Neural cell (in vitro differentiated cells): ENCODE measurements at regions not wholly inside any gene's neighbourhood (a gene's known extent, or its start where the extent isn't known, plus 50 kb on each side); places are given as distances from the start of the nearest gene placed in this dataset.

ENCODE experiments used
- H2AFZ ChIP-seq: fragments of 200-600, 300-800 bp; sonication (generic), shearing (Covaris generic); 2 replicates; pipeline ENCODE4 v1.6.0; 2014; ENCODE audit warnings: low read depth, mild to moderate bottlenecking, antibody characterized with exemption, low read length, moderate library complexity
- H3F3A ChIP-seq: fragments of 200-600 bp; shearing (Covaris generic); 2 replicates; pipeline ENCODE4 v1.6.1; 2016; ENCODE audit warnings: mild to moderate bottlenecking, moderate library complexity, mixed read lengths, antibody characterized with exemption, low read length; ENCODE audit not compliant: insufficient read depth, poor library complexity, severe bottlenecking
- H3K27ac ChIP-seq: fragments of 200-600, 300-800 bp; sonication (generic), shearing (Covaris generic); 2 replicates; pipeline ENCODE4 v1.5.1; 2014; ENCODE audit warnings: mild to moderate bottlenecking, low read length, moderate library complexity
- H3K27me3 ChIP-seq: fragments of 300-800, 200-600 bp; sonication (generic), shearing (Covaris generic); 2 replicates; pipeline ENCODE4 v1.6.0; 2014; ENCODE audit warnings: mild to moderate bottlenecking, low read depth, low read length, moderate library complexity; ENCODE audit not compliant: insufficient read depth
- H3K36me3 ChIP-seq: fragments of 300-800, 200-600 bp; sonication (generic), shearing (Covaris generic); 2 replicates; pipeline ENCODE4 v1.5.1; 2014; ENCODE audit warnings: mild to moderate bottlenecking, antibody characterized with exemption, low read length, moderate library complexity; ENCODE audit not compliant: insufficient read depth
- H3K4me2 ChIP-seq: fragments of 300-800, 200-600 bp; sonication (generic), shearing (Covaris generic); 2 replicates; pipeline ENCODE4 v1.6.0; 2014; ENCODE audit warnings: mild to moderate bottlenecking, low read length
- H3K4me3 ChIP-seq: fragments of 300-800, 200-600 bp; sonication (generic), shearing (Covaris generic); 2 replicates; pipeline ENCODE4 v1.5.1; 2014; ENCODE audit warnings: mild to moderate bottlenecking, low read length, moderate library complexity
- H3K79me2 ChIP-seq: fragments of 200-600 bp; shearing (Covaris generic); replicated peaks from 2 replicates; pipeline ENCODE4 v1.6.0; 2014; ENCODE audit warnings: mild to moderate bottlenecking, low read length, moderate library complexity; ENCODE audit not compliant: insufficient read depth
- H3K9ac ChIP-seq: fragments of 300-800, 200-600 bp; sonication (generic), shearing (Covaris generic); 2 replicates; pipeline ENCODE4 v1.6.1; 2016; ENCODE audit warnings: mild to moderate bottlenecking, low read length, mixed read lengths
- H3K9me2 ChIP-seq: fragments of 200-600 bp; shearing (Covaris generic); 2 replicates; pipeline ENCODE4 v1.6.1; 2016; ENCODE audit warnings: mild to moderate bottlenecking, low read length, mixed read lengths; ENCODE audit not compliant: insufficient read depth
- H3K9me3 ChIP-seq: fragments of 200-600, 300-800 bp; sonication (generic), shearing (Covaris generic); 2 replicates; pipeline ENCODE4 v1.6.1; 2016; ENCODE audit warnings: mild to moderate bottlenecking, mixed run types, low read length, moderate library complexity, mixed read lengths
- H4K20me1 ChIP-seq: fragments of 200-600 bp; shearing (Covaris generic); 2 replicates; pipeline ENCODE4 v1.6.1; 2016; ENCODE audit warnings: mild to moderate bottlenecking, mixed run types; ENCODE audit not compliant: insufficient read depth
- EP300 ChIP-seq: fragments of 450-650 bp; conservative IDR thresholded peaks from 2 replicates; pipeline ENCODE4 v1.6.1; 2014; ENCODE audit warnings: antibody characterized with exemption, mild to moderate bottlenecking, moderate library complexity; ENCODE audit not compliant: poor library complexity, severe bottlenecking
- EZH2 ChIP-seq: fragments of 200-600, 300-800 bp; shearing (Covaris generic), sonication (generic); IDR thresholded peaks from 2 replicates; pipeline ENCODE4 v1.6.1; 2014; ENCODE audit warnings: antibody characterized with exemption, low read length, borderline replicate concordance, mild to moderate bottlenecking; ENCODE audit not compliant: insufficient read depth, poor library complexity, severe bottlenecking
- MXI1 ChIP-seq: fragments of 450-650 bp; conservative IDR thresholded peaks from 2 replicates; pipeline ENCODE4 v1.6.1; 2014; ENCODE audit warnings: antibody characterized with exemption, mild to moderate bottlenecking; ENCODE audit not compliant: poor library complexity, severe bottlenecking
- POLR2AphosphoS5 ChIP-seq: IDR thresholded peaks from 2 replicates; pipeline ENCODE4 v1.6.1; 2012
- RAD21 ChIP-seq: fragments of 450-650 bp; conservative IDR thresholded peaks from 2 replicates; pipeline ENCODE4 v1.6.1; 2014; ENCODE audit warnings: antibody characterized with exemption, mild to moderate bottlenecking, moderate library complexity
- SMC3 ChIP-seq: fragments of 450-650 bp; conservative IDR thresholded peaks from 2 replicates; pipeline ENCODE4 v1.6.1; 2014; ENCODE audit warnings: antibody characterized with exemption, mild to moderate bottlenecking, moderate library complexity; ENCODE audit not compliant: poor library complexity
- TAF1 ChIP-seq: IDR thresholded peaks from 2 replicates; pipeline ENCODE4 v1.6.1; 2012; ENCODE audit warnings: low read depth
- TF ChIP-seq, protein P1 (sequence below): fragments of 450-650 bp; IDR thresholded peaks from 2 replicates; pipeline ENCODE4 v1.5.1; 2014; ENCODE audit warnings: antibody characterized with exemption, mild to moderate bottlenecking, moderate library complexity; ENCODE audit not compliant: poor library complexity, severe bottlenecking
- TF ChIP-seq, protein P2 (sequence below): IDR thresholded peaks from 2 replicates; pipeline ENCODE4 v1.6.1; 2012; ENCODE audit warnings: borderline replicate concordance

DNA sequence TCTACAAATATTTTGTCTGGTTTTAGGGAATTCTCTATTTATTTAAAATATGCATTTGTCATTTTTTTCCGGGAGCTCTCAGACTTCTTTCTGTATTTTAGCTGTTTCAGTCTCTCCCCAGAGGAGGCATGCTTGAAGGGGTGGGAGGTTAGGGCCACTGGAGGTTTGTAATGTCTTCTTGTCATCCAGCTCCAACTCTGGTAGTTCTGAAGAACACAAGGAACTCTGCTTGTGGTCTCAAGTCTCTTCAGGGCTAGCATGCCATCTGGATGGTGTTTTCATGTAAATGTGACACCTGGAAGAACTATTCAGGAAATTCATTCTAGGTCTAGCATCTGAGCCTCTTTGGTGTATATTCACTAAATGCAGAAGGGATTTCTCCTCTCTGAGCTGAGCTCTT lies 518.4 kb upstream of the DCC start:
- H3K9me3 ChIP-seq = no peaks in the 10 kb centered on the region
- no peaks in the 10 kb centered on the region for H3K9me2 ChIP-seq
- no peak overlapping the region for H3K4me3 ChIP-seq
- H3K27ac ChIP-seq = no peak overlapping the region
- no peaks in the 10 kb centered on the region for H3F3A ChIP-seq
- no peak overlapping the region for H2AFZ ChIP-seq
- no peaks in the 10 kb centered on the region for H3K27me3 ChIP-seq
- no peak overlapping the region for H3K9ac ChIP-seq
- H3K4me2 ChIP-seq = no peak overlapping the region
- H3K79me2 ChIP-seq = no peaks in the 10 kb centered on the region
- no peaks in the 10 kb centered on the region for H3K36me3 ChIP-seq
- no peak for TF ChIP-seq SMC3
- TF ChIP-seq POLR2AphosphoS5 = no peak
- no peak for TF ChIP-seq EZH2
- TF ChIP-seq MXI1 = no peak
- TF ChIP-seq, protein P1, sequence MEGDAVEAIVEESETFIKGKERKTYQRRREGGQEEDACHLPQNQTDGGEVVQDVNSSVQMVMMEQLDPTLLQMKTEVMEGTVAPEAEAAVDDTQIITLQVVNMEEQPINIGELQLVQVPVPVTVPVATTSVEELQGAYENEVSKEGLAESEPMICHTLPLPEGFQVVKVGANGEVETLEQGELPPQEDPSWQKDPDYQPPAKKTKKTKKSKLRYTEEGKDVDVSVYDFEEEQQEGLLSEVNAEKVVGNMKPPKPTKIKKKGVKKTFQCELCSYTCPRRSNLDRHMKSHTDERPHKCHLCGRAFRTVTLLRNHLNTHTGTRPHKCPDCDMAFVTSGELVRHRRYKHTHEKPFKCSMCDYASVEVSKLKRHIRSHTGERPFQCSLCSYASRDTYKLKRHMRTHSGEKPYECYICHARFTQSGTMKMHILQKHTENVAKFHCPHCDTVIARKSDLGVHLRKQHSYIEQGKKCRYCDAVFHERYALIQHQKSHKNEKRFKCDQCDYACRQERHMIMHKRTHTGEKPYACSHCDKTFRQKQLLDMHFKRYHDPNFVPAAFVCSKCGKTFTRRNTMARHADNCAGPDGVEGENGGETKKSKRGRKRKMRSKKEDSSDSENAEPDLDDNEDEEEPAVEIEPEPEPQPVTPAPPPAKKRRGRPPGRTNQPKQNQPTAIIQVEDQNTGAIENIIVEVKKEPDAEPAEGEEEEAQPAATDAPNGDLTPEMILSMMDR = no peak
- TF ChIP-seq, protein P2, sequence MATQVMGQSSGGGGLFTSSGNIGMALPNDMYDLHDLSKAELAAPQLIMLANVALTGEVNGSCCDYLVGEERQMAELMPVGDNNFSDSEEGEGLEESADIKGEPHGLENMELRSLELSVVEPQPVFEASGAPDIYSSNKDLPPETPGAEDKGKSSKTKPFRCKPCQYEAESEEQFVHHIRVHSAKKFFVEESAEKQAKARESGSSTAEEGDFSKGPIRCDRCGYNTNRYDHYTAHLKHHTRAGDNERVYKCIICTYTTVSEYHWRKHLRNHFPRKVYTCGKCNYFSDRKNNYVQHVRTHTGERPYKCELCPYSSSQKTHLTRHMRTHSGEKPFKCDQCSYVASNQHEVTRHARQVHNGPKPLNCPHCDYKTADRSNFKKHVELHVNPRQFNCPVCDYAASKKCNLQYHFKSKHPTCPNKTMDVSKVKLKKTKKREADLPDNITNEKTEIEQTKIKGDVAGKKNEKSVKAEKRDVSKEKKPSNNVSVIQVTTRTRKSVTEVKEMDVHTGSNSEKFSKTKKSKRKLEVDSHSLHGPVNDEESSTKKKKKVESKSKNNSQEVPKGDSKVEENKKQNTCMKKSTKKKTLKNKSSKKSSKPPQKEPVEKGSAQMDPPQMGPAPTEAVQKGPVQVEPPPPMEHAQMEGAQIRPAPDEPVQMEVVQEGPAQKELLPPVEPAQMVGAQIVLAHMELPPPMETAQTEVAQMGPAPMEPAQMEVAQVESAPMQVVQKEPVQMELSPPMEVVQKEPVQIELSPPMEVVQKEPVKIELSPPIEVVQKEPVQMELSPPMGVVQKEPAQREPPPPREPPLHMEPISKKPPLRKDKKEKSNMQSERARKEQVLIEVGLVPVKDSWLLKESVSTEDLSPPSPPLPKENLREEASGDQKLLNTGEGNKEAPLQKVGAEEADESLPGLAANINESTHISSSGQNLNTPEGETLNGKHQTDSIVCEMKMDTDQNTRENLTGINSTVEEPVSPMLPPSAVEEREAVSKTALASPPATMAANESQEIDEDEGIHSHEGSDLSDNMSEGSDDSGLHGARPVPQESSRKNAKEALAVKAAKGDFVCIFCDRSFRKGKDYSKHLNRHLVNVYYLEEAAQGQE = no peak
- H4K20me1 ChIP-seq = no peaks in the 10 kb centered on the region

DNA sequence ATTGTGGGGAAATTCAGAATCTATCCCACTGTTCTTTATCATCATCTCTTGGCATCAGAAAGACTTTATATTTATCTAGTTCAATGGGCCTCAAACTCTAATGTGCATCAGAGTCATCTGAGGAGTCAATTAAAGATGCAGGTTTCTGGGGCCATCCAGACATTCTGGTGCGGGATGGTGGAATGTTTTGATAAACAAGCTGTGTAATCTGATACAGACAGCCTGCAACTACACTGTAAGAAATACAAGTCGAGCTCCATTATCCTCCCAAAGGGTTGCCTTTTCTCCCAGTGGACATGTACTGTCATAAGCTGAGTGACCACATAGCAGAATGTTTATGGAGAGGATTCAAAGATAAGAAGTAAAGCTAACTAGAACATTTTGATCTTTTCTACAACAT lies 515.3 kb upstream of the DCC start:
- H3K4me3 ChIP-seq = no peak overlapping the region
- H3F3A ChIP-seq = no peaks in the 10 kb centered on the region
- H3K9ac ChIP-seq = no peak overlapping the region
- no peaks in the 10 kb centered on the region for H3K27me3 ChIP-seq
- TF ChIP-seq RAD21 (no peak), TAF1 (no peak), EP300 (no peak), EZH2 (no peak), MXI1 (no peak), POLR2AphosphoS5 (no peak), SMC3 (no peak)
- TF ChIP-seq, protein P1 = no peak
- TF ChIP-seq, protein P2 = no peak
- no peaks in the 10 kb centered on the region for H3K79me2 ChIP-seq
- no peaks in the 10 kb centered on the region for H4K20me1 ChIP-seq
- no peak overlapping the region for H3K4me2 ChIP-seq
- no peaks in the 10 kb centered on the region for H3K9me3 ChIP-seq
- H2AFZ ChIP-seq = no peak overlapping the region
- no peak overlapping the region for H3K27ac ChIP-seq
- no peaks in the 10 kb centered on the region for H3K36me3 ChIP-seq
- H3K9me2 ChIP-seq = no peaks in the 10 kb centered on the region
